ENCODE measurements at regions not wholly inside any gene's neighbourhood (a gene's known extent, or its start where the extent isn't known, plus 50 kb on each side); places are given as distances from the start of the nearest gene placed in this dataset.

GRCh38 chr15:94033014-94033682, 198.2 kb upstream of the MCTP2 start:
- TF ChIP-seq POLR2AphosphoS5 (IDR thresholded peaks at IDR 0.05) = no peak
- TF ChIP-seq CTCF (IDR thresholded peaks at IDR 0.05) = no peak
- no peak for TF ChIP-seq EP300 (IDR thresholded peaks at IDR 0.05; ENCODE audit: low read depth)
- TF ChIP-seq POLR2A (IDR thresholded peaks at IDR 0.05) = no peak
- H3K27ac ChIP-seq = no peak overlapping the region
- H3K9me3 ChIP-seq = no peaks in the 10 kb centered on the region
- no peak overlapping the region for H3K4me3 ChIP-seq
- no peaks in the 10 kb centered on the region for H3K36me3 ChIP-seq
- DNase-seq = no peak
- intact Hi-C loops (cut with DNase I; ENCODE audit: low total_unique reads) = no loop called here
- H3K4me1 ChIP-seq = no peaks in the 10 kb centered on the region
- no peaks in the 10 kb centered on the region for H3K27me3 ChIP-seq
- in situ Hi-C loops (cut with MboI; ENCODE audit: low pct_ligation_motif_present in 1 of 4, low pct_unique_long_range_greater_than_20kb in 1 of 4, low sequenced_read_pairs in 3 of 4) = no loop called here
- WGBS, 2 donors (ENCODE audit: low coverage in 1 of 2) = 58 to 62% methylated on average over 7 to 8 of the region's 8 CpGs

GRCh38 chr15:94032571-94032970, 198.8 kb upstream of the MCTP2 start:
- WGBS, 2 donors (ENCODE audit: low coverage in 1 of 2) = 79 to 88% methylated on average over 1 to 7 of the region's 7 CpGs
- Histone ChIP-seq H3K27ac (no peak overlapping the region), H3K4me1 (no peaks in the 10 kb centered on the region), H3K9me3 (no peaks in the 10 kb centered on the region), H3K27me3 (no peaks in the 10 kb centered on the region), H3K36me3 (no peaks in the 10 kb centered on the region), H3K4me3 (no peak overlapping the region)
- TF ChIP-seq POLR2AphosphoS5 (IDR thresholded peaks at IDR 0.05) (no peak), CTCF (IDR thresholded peaks at IDR 0.05) (no peak), POLR2A (IDR thresholded peaks at IDR 0.05) (no peak), EP300 (IDR thresholded peaks at IDR 0.05; ENCODE audit: low read depth) (no peak)
- no peak for DNase-seq
- in situ Hi-C loops (cut with MboI; ENCODE audit: low pct_ligation_motif_present in 1 of 4, low pct_unique_long_range_greater_than_20kb in 1 of 4, low sequenced_read_pairs in 3 of 4) = no loop called here
- intact Hi-C loops (cut with DNase I; ENCODE audit: low total_unique reads) = no loop called here

- H3K4me1 ChIP-seq = no peaks in the 10 kb centered on the region
- no peaks in the 10 kb centered on the region for H3K9me3 ChIP-seq
- TF ChIP-seq POLR2AphosphoS5 (IDR thresholded peaks at IDR 0.05) (peak; percentile 47 to 83 (median 81)), POLR2A (IDR thresholded peaks at IDR 0.05) (no peak)
- 52 to 80% methylated on average over 1 of the region's 1 CpG for WGBS, 2 donors (ENCODE audit: low coverage in 1 of 2)
- DNase-seq = no peak
- H3K27ac ChIP-seq = peak overlapping the region; percentile 18 to 65 (median 62)
- no peaks in the 10 kb centered on the region for H3K36me3 ChIP-seq
- H3K27me3 ChIP-seq = no peaks in the 10 kb centered on the region
- intact Hi-C loops (cut with DNase I; ENCODE audit: low total_unique reads) = no loop called here
- in situ Hi-C loops (cut with MboI; ENCODE audit: low pct_ligation_motif_present in 1 of 4, low pct_unique_long_range_greater_than_20kb in 1 of 4, low sequenced_read_pairs in 3 of 4) = no loop called here
- no peak overlapping the region for H3K4me3 ChIP-seq
Observed at GRCh38 chr15:94031072-94031471, 200.3 kb upstream of the MCTP2 start.

- WGBS, 2 donors (ENCODE audit: low coverage in 1 of 2) = 34 to 44% methylated on average over 1 of the region's 1 CpG
- Histone ChIP-seq H3K9me3 (no peaks in the 10 kb centered on the region), H3K36me3 (no peaks in the 10 kb centered on the region), H3K27me3 (no peaks in the 10 kb centered on the region), H3K4me3 (no peak overlapping the region), H3K27ac (peak overlapping the region in 3 of 4 donors; percentile 60 to 65 (median 64)), H3K4me1 (no peaks in the 10 kb centered on the region)
- TF ChIP-seq POLR2AphosphoS5 (IDR thresholded peaks at IDR 0.05) (no peak), EP300 (IDR thresholded peaks at IDR 0.05; ENCODE audit: low read depth) (no peak), POLR2A (IDR thresholded peaks at IDR 0.05) (no peak), CTCF (IDR thresholded peaks at IDR 0.05) (no peak)
- in situ Hi-C loops (cut with MboI; ENCODE audit: low pct_ligation_motif_present in 1 of 4, low pct_unique_long_range_greater_than_20kb in 1 of 4, low sequenced_read_pairs in 3 of 4) (no loop called here), intact Hi-C loops (cut with DNase I; ENCODE audit: low total_unique reads) (no loop called here)
- DNase-seq = no peak
Observed at GRCh38 chr15:94029495-94029894, 201.9 kb upstream of the MCTP2 start.

- WGBS, 2 donors (ENCODE audit: low coverage in 1 of 2) = 85% methylated on average over 6 of the region's 6 CpGs
- TF ChIP-seq CTCF (IDR thresholded peaks at IDR 0.05) (no peak), POLR2AphosphoS5 (IDR thresholded peaks at IDR 0.05) (no peak), EP300 (IDR thresholded peaks at IDR 0.05; ENCODE audit: low read depth) (no peak), POLR2A (IDR thresholded peaks at IDR 0.05) (no peak)
- no peaks in the 10 kb centered on the region for H3K4me1 ChIP-seq
- in situ Hi-C loops (cut with MboI; ENCODE audit: low pct_ligation_motif_present in 1 of 4, low pct_unique_long_range_greater_than_20kb in 1 of 4, low sequenced_read_pairs in 3 of 4) = no loop called here
- no peaks in the 10 kb centered on the region for H3K36me3 ChIP-seq
- no peaks in the 10 kb centered on the region for H3K9me3 ChIP-seq
- no peak overlapping the region for H3K4me3 ChIP-seq
- no peaks in the 10 kb centered on the region for H3K27me3 ChIP-seq
- intact Hi-C loops (cut with DNase I; ENCODE audit: low total_unique reads) = no loop called here
- no peak for DNase-seq
- peak overlapping the region in 3 of 4 donors; percentile 16 to 65 (median 60) for H3K27ac ChIP-seq
Observed at GRCh38 chr15:94028809-94029208, 202.6 kb upstream of the MCTP2 start.
